Astrocyte of the spinal cord (primary cell): ENCODE measurements at regions not wholly inside any gene's neighbourhood (a gene's known extent, or its start where the extent isn't known, plus 50 kb on each side); places are given as distances from the start of the nearest gene placed in this dataset.
"Not testable (repeated sequence)": the region's sequence is repeated elsewhere in the genome, so short reads cannot be mapped to it uniquely, and the experiment has no call there.

Experiments used
- DNase-seq: peaks from one replicate; pipeline ENCODE4 v3.0.0; 2011; ENCODE audit warnings: low read depth, low spot score
- H3K4me3 ChIP-seq: 2 replicates; pipeline ENCODE4 v1.5.1; 2011; ENCODE audit warnings: low read depth, mild to moderate bottlenecking, low read length, moderate library complexity
- CTCF ChIP-seq: IDR thresholded peaks from 2 replicates; pipeline ENCODE4 v1.5.1; 2012; ENCODE audit warnings: low read depth, mild to moderate bottlenecking, low read length, inconsistent platforms
- in situ Hi-C: cut with HindIII; loops from 2 replicates; pipeline ENCODE4 v1.10.0; 2017; ENCODE audit warnings: low sequenced_read_pairs

- no peak for DNase-seq
- no peak for TF ChIP-seq CTCF
- H3K4me3 ChIP-seq = no peak overlapping the region
- in situ Hi-C loops = no loop called here
These were observed 61.5 kb downstream of the RPUSD4 start for GRCh38 chr11:126149759-126150625.

GRCh38 chr11:126148317-126148716, 63.1 kb downstream of the RPUSD4 start:
- H3K4me3 ChIP-seq = no peak overlapping the region
- in situ Hi-C loops = no loop called here
- TF ChIP-seq CTCF = no peak
- DNase-seq = no peak

- DNase-seq = no peak
- in situ Hi-C loops = no loop called here
- no peak overlapping the region for H3K4me3 ChIP-seq
- no peak for TF ChIP-seq CTCF
These were observed 64.0 kb downstream of the RPUSD4 start for GRCh38 chr11:126147208-126148111.

- in situ Hi-C loops = no loop called here
- no peak overlapping the region for H3K4me3 ChIP-seq
- no peak for DNase-seq
- no peak for TF ChIP-seq CTCF
These were observed 64.8 kb downstream of the RPUSD4 start for GRCh38 chr11:126146454-126147192.

- no peak overlapping the region for H3K4me3 ChIP-seq
- in situ Hi-C loops = no loop called here
- no peak for TF ChIP-seq CTCF
- no peak for DNase-seq
These were observed 65.5 kb downstream of the RPUSD4 start for GRCh38 chr11:126145954-126146353.

- DNase-seq, H3K4me3 ChIP-seq, in situ Hi-C loops: not testable (repeated sequence)
These were observed 68.0 kb downstream of the RPUSD4 start for GRCh38 chr11:126143491-126143890.
